ENCODE measurements at regions not wholly inside any gene's neighbourhood (a gene's known extent, or its start where the extent isn't known, plus 50 kb on each side); places are given as distances from the start of the nearest gene placed in this dataset.

DNA sequence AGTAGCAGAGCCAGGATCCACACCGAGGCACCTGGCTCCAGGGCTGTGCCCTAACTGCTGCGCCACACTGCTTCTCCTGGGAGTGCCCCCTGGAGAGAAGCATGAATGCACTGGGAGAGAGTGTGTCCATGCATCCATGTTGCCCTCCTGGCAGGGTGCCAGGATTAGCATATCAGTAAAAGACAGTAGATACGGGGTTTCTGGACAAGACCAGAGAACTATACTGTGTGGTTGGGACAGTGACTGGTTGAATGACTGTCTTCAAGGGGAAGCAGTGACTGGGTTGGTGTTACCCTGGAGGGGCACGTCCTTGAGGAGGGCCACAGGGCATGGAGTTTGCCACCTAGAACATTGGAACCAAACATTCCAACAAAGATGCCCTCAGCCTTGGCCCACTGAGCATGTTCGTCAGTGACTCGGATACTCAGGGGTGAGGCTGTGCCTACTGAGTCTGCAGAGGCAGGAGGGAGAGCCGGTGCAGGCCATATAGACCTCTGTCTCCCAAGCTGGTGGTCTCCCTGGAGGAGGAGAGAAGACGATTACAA is 288.8 kb downstream of the CDC5L start:
- H3K27ac ChIP-seq (ENCODE audit: extremely low read depth, low read depth, low read length), result no peak overlapping the region
- H3K4me3 ChIP-seq (ENCODE audit: low read depth, low read length), result no peak overlapping the region
- TF ChIP-seq, protein P1, sequence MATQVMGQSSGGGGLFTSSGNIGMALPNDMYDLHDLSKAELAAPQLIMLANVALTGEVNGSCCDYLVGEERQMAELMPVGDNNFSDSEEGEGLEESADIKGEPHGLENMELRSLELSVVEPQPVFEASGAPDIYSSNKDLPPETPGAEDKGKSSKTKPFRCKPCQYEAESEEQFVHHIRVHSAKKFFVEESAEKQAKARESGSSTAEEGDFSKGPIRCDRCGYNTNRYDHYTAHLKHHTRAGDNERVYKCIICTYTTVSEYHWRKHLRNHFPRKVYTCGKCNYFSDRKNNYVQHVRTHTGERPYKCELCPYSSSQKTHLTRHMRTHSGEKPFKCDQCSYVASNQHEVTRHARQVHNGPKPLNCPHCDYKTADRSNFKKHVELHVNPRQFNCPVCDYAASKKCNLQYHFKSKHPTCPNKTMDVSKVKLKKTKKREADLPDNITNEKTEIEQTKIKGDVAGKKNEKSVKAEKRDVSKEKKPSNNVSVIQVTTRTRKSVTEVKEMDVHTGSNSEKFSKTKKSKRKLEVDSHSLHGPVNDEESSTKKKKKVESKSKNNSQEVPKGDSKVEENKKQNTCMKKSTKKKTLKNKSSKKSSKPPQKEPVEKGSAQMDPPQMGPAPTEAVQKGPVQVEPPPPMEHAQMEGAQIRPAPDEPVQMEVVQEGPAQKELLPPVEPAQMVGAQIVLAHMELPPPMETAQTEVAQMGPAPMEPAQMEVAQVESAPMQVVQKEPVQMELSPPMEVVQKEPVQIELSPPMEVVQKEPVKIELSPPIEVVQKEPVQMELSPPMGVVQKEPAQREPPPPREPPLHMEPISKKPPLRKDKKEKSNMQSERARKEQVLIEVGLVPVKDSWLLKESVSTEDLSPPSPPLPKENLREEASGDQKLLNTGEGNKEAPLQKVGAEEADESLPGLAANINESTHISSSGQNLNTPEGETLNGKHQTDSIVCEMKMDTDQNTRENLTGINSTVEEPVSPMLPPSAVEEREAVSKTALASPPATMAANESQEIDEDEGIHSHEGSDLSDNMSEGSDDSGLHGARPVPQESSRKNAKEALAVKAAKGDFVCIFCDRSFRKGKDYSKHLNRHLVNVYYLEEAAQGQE (tag by site-specific recombination; IDR thresholded peaks at IDR 0.05), result no peak
- no peak for TF ChIP-seq ZNF426 (tag by site-specific recombination; IDR thresholded peaks at IDR 0.05)
- no peak for TF ChIP-seq ZNF555 (tag by site-specific recombination; conservative IDR thresholded peaks at IDR 0.05)
- TF ChIP-seq ZNF558 (tag by site-specific recombination; IDR thresholded peaks at IDR 0.05), result no peak
- TF ChIP-seq ZNF785 (tag by site-specific recombination; IDR thresholded peaks at IDR 0.05), result no peak
- no peak for TF ChIP-seq ZNF629 (tag by site-specific recombination; IDR thresholded peaks at IDR 0.05)
- TF ChIP-seq SP3 (tag by site-specific recombination; IDR thresholded peaks at IDR 0.05), result no peak
- H3K36me3 ChIP-seq (ENCODE audit: control insufficient read depth in 2 of 2, insufficient read depth in 1 of 2, low read length in 2 of 2), result no peaks in the 10 kb centered on the region
- ChIA-PET POLR2A (no interaction called here), CTCF (interaction anchor here (0.7 to 1.9 kb wide), 4 partner anchors 9 to 39 kb away, joined by 3 to 7 read pairs (median 3); no protein-coding TSS in a partner anchor)
- H3K9me3 ChIP-seq (ENCODE audit: control insufficient read depth, insufficient read depth, low read depth, low read length), result no peaks in the 10 kb centered on the region
- no peaks in the 10 kb centered on the region for H3K4me1 ChIP-seq (ENCODE audit: control insufficient read depth, insufficient read depth, low read length)

DNA sequence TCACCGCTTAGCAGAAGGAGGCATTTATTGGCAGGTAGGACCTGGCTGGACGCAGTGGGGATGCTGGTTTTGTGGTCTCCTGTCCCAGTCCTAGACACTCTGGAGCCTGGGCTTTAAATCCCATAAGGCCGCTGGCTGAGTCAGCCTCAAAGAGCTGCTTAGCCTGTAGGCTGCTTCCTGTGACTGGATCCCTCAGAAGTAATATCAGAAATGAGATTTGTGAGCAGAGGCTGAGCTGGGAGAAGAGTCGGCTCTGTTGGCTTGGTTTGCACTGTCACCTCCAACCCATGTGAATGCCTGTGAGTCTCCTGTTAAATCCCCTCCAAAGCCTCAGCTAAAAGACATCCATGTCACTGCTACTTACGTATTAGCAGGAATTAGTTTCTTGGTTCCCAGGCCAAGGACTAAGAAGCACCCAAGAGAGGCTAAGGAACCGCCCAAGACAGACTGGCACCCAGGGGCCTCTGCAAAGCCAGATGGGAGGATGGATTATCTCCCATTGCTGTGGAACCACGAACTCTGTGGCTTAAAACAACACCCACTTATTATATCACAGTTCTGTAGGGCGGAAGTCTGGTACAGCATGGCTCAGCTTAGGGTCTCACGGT is 289.4 kb downstream of the CDC5L start:
- H3K27ac ChIP-seq (ENCODE audit: extremely low read depth, low read depth, low read length), result no peak overlapping the region
- H3K9me3 ChIP-seq (ENCODE audit: control insufficient read depth, insufficient read depth, low read depth, low read length), result no peaks in the 10 kb centered on the region
- no peak overlapping the region for H3K4me3 ChIP-seq (ENCODE audit: low read depth, low read length)
- ChIA-PET POLR2A (no interaction called here), CTCF (interaction anchor here (0.7 to 1.5 kb wide), 3 partner anchors 10 to 39 kb away, joined by 3 read pairs; no protein-coding TSS in a partner anchor)
- H3K4me1 ChIP-seq (ENCODE audit: control insufficient read depth, insufficient read depth, low read length), result no peaks in the 10 kb centered on the region
- H3K36me3 ChIP-seq (ENCODE audit: control insufficient read depth in 2 of 2, insufficient read depth in 1 of 2, low read length in 2 of 2), result no peaks in the 10 kb centered on the region
- TF ChIP-seq, protein P2, sequence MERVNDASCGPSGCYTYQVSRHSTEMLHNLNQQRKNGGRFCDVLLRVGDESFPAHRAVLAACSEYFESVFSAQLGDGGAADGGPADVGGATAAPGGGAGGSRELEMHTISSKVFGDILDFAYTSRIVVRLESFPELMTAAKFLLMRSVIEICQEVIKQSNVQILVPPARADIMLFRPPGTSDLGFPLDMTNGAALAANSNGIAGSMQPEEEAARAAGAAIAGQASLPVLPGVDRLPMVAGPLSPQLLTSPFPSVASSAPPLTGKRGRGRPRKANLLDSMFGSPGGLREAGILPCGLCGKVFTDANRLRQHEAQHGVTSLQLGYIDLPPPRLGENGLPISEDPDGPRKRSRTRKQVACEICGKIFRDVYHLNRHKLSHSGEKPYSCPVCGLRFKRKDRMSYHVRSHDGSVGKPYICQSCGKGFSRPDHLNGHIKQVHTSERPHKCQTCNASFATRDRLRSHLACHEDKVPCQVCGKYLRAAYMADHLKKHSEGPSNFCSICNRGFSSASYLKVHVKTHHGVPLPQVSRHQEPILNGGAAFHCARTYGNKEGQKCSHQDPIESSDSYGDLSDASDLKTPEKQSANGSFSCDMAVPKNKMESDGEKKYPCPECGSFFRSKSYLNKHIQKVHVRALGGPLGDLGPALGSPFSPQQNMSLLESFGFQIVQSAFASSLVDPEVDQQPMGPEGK (tag by site-specific recombination; IDR thresholded peaks at IDR 0.05), result no peak
- no peak for TF ChIP-seq ZIC2 (tag by site-specific recombination; IDR thresholded peaks at IDR 0.05)
- no peak for TF ChIP-seq ZNF768 (tag by site-specific recombination; IDR thresholded peaks at IDR 0.05)
- no peak for TF ChIP-seq ZNF138 (tag by site-specific recombination; IDR thresholded peaks at IDR 0.05; ENCODE audit: borderline replicate concordance)
- TF ChIP-seq SETDB1 (IDR thresholded peaks at IDR 0.05; ENCODE audit: insufficient read length, low read length), result no peak
- TF ChIP-seq SP7 (tag by site-specific recombination; IDR thresholded peaks at IDR 0.05), result no peak
- TF ChIP-seq, protein P3, sequence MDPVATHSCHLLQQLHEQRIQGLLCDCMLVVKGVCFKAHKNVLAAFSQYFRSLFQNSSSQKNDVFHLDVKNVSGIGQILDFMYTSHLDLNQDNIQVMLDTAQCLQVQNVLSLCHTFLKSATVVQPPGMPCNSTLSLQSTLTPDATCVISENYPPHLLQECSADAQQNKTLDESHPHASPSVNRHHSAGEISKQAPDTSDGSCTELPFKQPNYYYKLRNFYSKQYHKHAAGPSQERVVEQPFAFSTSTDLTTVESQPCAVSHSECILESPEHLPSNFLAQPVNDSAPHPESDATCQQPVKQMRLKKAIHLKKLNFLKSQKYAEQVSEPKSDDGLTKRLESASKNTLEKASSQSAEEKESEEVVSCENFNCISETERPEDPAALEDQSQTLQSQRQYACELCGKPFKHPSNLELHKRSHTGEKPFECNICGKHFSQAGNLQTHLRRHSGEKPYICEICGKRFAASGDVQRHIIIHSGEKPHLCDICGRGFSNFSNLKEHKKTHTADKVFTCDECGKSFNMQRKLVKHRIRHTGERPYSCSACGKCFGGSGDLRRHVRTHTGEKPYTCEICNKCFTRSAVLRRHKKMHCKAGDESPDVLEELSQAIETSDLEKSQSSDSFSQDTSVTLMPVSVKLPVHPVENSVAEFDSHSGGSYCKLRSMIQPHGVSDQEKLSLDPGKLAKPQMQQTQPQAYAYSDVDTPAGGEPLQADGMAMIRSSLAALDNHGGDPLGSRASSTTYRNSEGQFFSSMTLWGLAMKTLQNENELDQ (tag by site-specific recombination; IDR thresholded peaks at IDR 0.05; ENCODE audit: low read depth), result no peak
- TF ChIP-seq KLF1 (tag by site-specific recombination; IDR thresholded peaks at IDR 0.05), result no peak
- TF ChIP-seq ZNF837 (tag by site-specific recombination; IDR thresholded peaks at IDR 0.05), result no peak
- no peak for TF ChIP-seq KLF10 (tag by site-specific recombination; IDR thresholded peaks at IDR 0.05)
- TF ChIP-seq, protein P4, sequence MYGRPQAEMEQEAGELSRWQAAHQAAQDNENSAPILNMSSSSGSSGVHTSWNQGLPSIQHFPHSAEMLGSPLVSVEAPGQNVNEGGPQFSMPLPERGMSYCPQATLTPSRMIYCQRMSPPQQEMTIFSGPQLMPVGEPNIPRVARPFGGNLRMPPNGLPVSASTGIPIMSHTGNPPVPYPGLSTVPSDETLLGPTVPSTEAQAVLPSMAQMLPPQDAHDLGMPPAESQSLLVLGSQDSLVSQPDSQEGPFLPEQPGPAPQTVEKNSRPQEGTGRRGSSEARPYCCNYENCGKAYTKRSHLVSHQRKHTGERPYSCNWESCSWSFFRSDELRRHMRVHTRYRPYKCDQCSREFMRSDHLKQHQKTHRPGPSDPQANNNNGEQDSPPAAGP (tag by site-specific recombination; IDR thresholded peaks at IDR 0.05), result no peak
- no peak for TF ChIP-seq ZFP37 (tag by site-specific recombination; IDR thresholded peaks at IDR 0.05)
- TF ChIP-seq, protein P5, sequence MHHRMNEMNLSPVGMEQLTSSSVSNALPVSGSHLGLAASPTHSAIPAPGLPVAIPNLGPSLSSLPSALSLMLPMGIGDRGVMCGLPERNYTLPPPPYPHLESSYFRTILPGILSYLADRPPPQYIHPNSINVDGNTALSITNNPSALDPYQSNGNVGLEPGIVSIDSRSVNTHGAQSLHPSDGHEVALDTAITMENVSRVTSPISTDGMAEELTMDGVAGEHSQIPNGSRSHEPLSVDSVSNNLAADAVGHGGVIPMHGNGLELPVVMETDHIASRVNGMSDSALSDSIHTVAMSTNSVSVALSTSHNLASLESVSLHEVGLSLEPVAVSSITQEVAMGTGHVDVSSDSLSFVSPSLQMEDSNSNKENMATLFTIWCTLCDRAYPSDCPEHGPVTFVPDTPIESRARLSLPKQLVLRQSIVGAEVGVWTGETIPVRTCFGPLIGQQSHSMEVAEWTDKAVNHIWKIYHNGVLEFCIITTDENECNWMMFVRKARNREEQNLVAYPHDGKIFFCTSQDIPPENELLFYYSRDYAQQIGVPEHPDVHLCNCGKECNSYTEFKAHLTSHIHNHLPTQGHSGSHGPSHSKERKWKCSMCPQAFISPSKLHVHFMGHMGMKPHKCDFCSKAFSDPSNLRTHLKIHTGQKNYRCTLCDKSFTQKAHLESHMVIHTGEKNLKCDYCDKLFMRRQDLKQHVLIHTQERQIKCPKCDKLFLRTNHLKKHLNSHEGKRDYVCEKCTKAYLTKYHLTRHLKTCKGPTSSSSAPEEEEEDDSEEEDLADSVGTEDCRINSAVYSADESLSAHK (tag by site-specific recombination; IDR thresholded peaks at IDR 0.05), result no peak
- TF ChIP-seq ZBTB1 (tag by site-specific recombination; IDR thresholded peaks at IDR 0.05), result no peak
- TF ChIP-seq KLF9 (tag by site-specific recombination; IDR thresholded peaks at IDR 0.05; ENCODE audit: low read depth), result no peak
